ENCODE measurements at regions not wholly inside any gene's neighbourhood (a gene's known extent, or its start where the extent isn't known, plus 50 kb on each side); places are given as distances from the start of the nearest gene placed in this dataset.

- WGBS (ENCODE audit: insufficient coverage, low coverage, missing lambda C conversion rate), result 0% methylated on average over 4 of the region's 6 CpGs
- Histone ChIP-seq H3K79me2 (ENCODE audit: control insufficient read depth, insufficient read depth, low read length) (no peaks in the 10 kb centered on the region), H3K27ac (ENCODE audit: extremely low read depth, low read depth, low read length) (no peak overlapping the region), H3K4me1 (replicated peaks in 1 of 2; ENCODE audit: control insufficient read depth in 2 of 2, insufficient read depth in 2 of 2, low read length in 2 of 2) (no peaks in the 10 kb centered on the region; a peak in 1 of 5 replicates), H3K4me3 (no peak overlapping the region), H3K9ac (ENCODE audit: insufficient read depth in 1 of 2, low read depth in 2 of 2, low read length in 2 of 2) (no peak overlapping the region), H2AFZ (ENCODE audit: low read depth, low read length) (no peak overlapping the region), H3K36me3 (ENCODE audit: control insufficient read depth, insufficient read depth, low read length) (no peaks in the 10 kb centered on the region), H3K4me2 (ENCODE audit: insufficient read depth, low read length) (no peak overlapping the region), H4K20me1 (replicated peaks; ENCODE audit: control insufficient read depth, insufficient read depth, low read length) (no peaks in the 10 kb centered on the region), H3K9me3 (replicated peaks; ENCODE audit: control insufficient read depth, insufficient read depth, low read depth, low read length) (no peaks in the 10 kb centered on the region), H3K9me1 (ENCODE audit: control insufficient read depth, insufficient read depth, low read length) (no peaks in the 10 kb centered on the region), H3K27me3 (ENCODE audit: control insufficient read depth in 2 of 2, insufficient read depth in 2 of 2, low read length in 2 of 2) (peaks cover 0 to 10% of the 10 kb centered on the region in 2 experiments; a peak in 2 of 5 replicates)
- DNase-seq (ENCODE audit: extremely low read depth in 1 of 4, low spot score in 3 of 4) (no peak), FAIRE-seq (no peak), ATAC-seq (no peak)
- in situ Hi-C loops (cut with MboI) (no loop called here), intact Hi-C loops (cut with micrococcal nuclease) (no loop called here)
- no TSS peak for BruUV-seq (replicated peaks)
- TF ChIP-seq ZNF175 (CRISPR knock-in tag; IDR thresholded peaks at IDR 0.05; ENCODE audit: low read depth) (no peak), MXI1 (IDR thresholded peaks at IDR 0.05; ENCODE audit: low read depth, low read length) (no peak), NRF1 (conservative IDR thresholded peaks at IDR 0.05 in 1 of 2, IDR thresholded peaks at IDR 0.05 in 1 of 2) (no peak), TCF7 (IDR thresholded peaks at IDR 0.05; ENCODE audit: borderline replicate concordance) (no peak), TCF7L2 (IDR thresholded peaks at IDR 0.05; ENCODE audit: low read depth, low read length) (no peak), LEF1 (IDR thresholded peaks at IDR 0.05) (no peak), DACH1 (IDR thresholded peaks at IDR 0.05; ENCODE audit: partially characterized antibody) (no peak), TEAD2 (tag; IDR thresholded peaks at IDR 0.05) (no peak), MED1 (CRISPR knock-in tag; IDR thresholded peaks at IDR 0.05; ENCODE audit: borderline replicate concordance) (no peak), ZKSCAN1 (IDR thresholded peaks at IDR 0.05; ENCODE audit: low read depth, low read length) (no peak), ZNF444 (CRISPR knock-in tag; IDR thresholded peaks at IDR 0.05) (no peak), ZNF780A (CRISPR knock-in tag; IDR thresholded peaks at IDR 0.05) (no peak), ZNF583 (CRISPR knock-in tag; IDR thresholded peaks at IDR 0.05) (no peak)
- ChIA-PET POLR2A (no interaction called here), CTCF (ENCODE audit: low intra/inter-chr PET ratio) (no interaction called here)
Measured at GRCh38 chr20:24820345-24820744, 128.7 kb upstream of the CST7 start.
